ENCODE measurements at regions not wholly inside any gene's neighbourhood (a gene's known extent, or its start where the extent isn't known, plus 50 kb on each side); places are given as distances from the start of the nearest gene placed in this dataset.

DNA sequence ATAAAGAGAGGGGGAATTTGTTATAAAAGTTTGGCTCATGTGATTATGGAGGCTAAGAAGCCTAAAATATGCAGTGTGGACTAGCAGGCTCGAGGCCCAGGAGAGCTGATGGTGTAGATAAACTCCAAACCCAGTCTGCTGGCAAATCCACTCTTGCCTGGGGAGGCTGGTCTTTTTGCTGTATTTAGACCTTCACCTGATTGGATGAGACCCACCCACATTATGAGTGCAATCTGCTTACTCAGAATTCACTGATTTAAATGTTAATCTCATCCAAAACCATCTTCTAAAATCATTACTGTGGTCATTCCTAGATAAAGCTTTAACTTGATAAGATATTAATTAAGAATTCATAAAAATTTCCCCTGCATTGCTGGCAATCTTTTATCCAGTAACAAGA is 473.2 kb downstream of the TMA16 start:
- DNase-seq (ENCODE audit: low read depth), result no peak

DNA sequence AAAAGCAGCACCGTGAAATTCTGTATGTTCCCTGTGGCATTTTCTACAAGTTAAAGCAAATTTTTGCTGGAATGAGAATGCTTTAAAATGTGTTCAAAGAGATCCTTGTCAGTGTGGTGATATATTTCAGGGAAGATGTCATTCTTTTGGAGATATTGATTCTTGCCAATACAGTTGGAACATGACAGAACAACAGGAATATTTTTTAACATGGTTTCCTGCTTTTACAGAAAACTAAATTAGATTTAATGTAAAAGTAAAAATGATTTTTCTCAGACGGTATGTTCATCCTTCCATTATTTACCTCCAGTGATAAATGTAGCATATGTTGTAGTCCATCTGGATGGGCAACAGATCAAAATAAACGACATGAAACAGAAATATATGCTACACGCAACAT is 474.8 kb downstream of the TMA16 start:
- no peak for DNase-seq (ENCODE audit: low read depth)

DNA sequence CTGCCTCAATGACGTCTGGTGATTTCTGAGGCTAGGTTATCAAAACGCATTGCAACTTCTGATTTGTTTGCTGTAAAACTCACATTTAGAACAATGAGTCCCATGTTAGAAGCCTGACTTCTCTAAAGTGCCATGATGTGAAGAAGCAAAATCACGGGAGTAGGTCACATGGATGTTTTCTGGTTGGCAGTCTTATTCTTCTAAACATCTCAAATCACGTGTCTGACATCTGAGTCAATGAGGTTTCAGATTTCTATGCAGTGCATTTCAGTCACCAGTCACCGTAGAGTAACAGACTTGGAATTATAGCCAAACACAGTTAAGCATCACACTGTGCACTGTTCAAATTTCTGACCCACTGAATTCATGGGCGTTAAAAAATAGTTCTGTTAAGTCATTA is 482.1 kb downstream of the TMA16 start:
- DNase-seq (ENCODE audit: low read depth), result no peak

DNA sequence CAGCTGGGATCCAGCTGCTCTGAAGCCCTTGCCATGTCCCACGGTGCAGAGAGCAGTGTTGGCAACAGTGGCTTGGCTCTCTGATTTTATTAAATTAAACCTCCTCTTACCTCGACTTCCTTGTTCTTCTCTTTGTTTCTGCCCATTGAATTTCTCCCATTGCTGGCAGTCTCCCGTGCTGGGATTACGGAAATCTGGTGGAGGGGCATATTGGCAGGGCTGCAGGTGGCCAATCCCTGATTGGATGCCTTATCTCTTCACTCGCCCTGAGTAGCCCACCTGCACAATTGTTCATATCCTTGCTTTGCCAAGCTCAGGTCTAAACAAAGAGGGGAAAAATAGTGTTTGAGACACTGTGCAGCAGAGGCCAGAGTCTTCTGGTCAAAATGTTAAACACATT is 493.9 kb downstream of the TMA16 start:
- no peak for DNase-seq (ENCODE audit: low read depth)

DNA sequence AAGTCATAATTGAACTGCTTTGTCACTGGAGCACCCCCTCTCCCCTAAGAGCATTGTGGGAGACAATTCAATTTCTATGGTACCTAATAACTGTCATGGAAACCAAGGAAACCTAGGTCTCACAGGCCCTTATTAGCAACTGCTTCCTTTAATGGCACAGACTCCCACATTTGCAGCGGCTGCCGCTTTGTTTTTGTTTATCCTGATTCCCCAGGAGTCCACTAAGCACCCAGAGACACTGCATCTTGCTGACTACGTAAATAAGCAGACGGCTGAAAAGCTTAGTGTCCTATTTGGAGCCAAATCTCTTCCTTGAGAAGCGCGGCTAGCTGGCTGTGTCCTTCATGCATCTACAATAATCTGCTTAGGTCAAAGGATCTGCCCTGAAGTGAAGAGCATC is 494.4 kb downstream of the TMA16 start:
- no peak for DNase-seq (ENCODE audit: low read depth)

DNA sequence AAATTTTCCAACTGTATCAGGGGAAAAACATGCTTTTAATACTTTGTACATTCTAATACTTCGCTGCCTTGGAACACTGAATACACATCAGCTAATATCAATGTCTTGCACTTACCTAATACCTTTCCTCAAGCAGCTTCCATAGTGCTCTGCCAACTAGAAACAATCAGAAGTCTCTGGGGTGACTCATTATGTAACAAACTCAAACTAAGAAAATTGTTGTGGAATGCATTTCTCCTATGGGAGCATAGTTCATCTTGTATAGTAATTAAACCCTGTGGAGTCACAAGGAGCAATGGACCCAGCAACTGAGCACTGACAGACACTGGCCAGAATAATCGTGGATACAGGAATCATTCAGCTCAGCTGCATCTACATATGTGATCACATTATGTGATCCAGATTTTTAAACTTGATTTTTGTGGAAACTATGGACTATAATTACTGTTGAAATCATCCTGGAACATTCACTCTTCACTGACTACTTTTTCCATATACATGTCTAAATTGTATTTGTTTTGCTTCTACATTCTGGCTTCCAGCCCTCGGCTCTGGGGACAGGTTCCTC is 496.9 kb downstream of the TMA16 start:
- DNase-seq (ENCODE audit: low read depth), result no peak

DNA sequence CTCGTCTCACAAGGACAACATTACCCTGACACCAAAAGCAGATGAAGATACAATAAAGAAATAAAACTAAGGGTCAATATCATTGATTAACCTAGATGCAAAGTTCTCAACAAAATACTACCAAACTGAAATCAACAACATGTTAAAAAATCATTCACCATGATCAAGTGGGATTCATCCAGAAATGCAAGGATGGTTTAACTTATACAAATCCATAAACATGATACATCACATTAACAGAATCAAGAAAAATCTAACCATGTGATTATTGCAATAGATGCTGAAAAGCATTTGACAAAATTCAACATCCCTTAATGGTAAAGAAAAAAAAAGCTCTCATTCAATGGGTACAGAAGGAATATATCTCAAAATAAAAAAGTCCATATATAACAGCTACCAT is 514.9 kb downstream of the TMA16 start:
- DNase-seq (ENCODE audit: low read depth), result no peak

DNA sequence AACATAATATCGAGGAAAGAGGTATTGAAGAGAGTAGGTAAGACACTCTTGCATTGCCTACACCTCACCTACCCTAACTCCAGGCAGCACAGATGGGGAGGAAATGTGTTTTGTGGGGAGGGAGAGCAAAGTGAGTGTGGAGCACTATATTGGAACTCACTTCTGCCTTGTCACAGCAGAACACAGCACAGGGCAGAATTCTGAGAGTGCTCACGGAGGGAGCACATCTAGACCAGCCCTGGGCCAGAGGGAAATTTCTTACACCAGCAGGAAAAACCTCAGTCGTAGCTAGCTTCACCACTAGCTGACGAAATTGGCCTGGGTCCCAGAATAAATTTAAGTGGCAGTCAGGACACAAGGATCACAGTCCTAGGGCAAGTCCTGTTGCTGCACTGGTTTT is 517.3 kb downstream of the TMA16 start:
- DNase-seq (ENCODE audit: low read depth), result no peak

DNA sequence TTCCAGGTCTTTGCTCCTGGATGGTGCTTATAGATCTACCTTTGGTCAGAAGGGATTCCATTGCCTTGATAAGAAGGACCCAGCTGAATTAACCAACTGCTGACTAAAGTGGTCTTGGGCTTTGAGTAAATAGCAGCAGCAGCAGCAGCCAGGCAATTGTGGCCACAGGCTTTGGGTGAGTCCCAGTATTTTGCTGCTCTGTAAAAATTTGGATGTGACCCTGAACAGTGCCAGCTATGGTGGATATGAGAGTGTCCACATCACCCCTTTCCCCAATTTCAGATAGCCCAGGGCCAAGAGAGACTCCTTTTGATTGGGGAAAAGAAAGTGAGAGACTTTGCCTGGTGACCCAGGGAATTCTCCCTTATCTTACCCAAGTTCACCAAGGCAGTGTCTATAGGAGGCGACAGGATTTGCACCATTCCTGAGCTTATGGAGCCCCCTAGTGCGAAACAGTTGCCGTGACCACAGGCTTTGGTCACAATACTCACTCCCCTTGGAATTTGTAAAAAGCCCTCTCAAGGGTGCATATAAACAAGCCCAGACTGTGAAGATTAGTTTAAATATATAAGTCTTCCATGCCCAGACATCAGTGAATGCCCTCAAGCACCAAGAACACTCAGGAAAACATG is 518.0 kb downstream of the TMA16 start:
- no peak for DNase-seq (ENCODE audit: low read depth)

DNA sequence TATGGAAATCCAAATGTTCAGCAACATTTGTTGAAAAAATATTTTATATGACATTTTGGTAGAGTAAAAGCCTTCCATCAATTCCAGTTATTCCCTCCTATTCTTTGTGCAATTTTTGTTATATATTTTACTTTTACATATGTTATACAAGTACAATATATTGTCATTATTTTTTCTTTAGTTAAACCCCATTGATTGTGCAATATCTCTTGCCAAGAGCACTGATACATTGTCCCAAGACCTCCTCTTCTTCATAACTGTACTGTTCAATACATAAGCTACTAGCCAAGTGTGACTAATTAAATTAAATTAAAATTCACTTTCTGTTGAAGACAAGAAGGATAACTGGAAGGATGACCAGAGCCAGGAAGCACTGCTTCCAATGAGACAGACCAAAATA is 527.5 kb downstream of the TMA16 start:
- no peak for DNase-seq (ENCODE audit: low read depth)

DNA sequence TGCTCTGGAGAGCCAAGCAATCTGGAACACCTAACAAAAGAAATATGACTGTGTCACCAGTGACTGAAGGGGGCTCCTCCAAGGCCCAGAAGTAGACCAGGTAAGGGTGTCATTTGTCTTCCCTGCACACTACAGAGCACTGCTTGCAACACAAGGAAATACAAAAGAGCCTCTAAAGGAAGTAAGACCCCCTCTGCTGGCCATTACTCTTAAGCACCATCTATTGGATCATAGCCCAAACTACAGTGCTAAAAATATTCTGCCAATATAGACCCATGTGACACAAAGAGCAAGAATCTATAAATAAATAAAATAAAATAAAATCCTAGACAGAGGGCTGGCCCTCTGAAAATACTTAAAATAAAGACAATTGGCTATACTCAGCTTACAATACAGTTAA is 528.7 kb downstream of the TMA16 start:
- DNase-seq (ENCODE audit: low read depth), result no peak

DNA sequence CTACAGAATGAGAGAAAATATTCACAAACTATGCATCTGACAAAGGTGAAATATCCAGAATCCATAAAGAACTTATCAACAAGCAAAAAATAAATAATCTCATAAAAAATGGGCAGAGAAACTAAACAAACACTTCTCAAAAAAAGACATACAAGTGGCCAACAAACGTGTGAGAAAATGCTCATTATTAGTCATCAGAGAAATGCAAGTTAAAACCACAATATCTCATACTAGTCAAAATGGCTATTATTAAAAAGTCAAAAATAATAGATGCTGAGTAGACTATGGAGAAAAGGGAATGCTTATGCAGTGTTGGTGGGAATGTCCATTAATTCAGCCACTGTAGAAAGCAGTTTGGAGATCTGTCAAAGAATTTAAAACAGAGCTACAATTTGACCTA is 533.3 kb downstream of the TMA16 start:
- no peak for DNase-seq (ENCODE audit: low read depth)

DNA sequence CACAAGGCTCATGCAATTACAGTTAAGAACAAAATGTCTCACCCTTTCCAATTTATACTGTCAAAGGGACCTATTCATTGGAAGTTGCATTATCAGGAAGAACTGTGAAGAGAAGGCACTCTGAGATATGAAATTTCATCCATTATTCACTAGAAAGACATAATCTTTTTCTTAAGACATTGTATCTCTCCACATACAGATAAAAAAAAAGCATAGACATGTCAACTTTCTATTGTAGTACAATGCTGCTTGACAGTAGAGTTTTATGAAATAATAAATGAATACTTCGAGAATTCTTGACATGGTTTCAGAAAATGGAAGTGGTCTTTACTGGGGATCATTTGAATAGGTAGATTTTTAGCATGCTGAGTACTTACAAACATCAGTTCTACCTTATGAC is 545.0 kb downstream of the TMA16 start:
- no peak for DNase-seq (ENCODE audit: low read depth)

DNA sequence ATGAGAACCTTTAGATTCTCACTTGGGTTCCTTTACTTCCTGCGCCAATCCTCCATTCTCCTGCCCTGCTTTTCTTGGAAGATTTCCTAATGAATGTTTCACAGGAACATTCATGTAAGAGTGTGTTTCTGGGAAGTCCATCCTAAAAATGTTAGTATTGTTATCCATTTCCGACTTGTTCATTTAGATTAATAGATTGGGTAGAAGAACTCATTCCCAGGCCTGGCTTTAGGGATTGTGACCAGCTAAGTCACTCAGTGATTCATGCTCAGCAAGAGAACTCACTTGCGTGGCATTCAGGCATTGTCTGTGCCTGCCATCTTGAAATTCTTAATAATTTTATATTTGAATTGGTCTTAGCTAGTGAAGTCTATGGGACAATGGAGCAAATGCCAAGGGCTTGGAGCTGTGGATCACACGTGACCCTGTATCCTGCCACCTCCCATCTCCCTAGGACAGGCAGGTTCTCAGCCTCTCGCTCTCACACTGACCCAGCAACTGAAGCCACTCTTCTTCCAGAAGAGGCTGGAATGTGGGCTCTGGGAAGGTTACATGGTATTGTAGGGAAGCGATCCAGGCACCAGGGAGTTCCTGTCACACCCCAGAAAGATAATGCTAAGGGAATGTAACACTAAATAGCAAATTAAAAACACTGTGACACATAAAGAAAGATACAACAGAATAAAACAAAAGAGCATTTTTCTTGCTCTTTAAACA is 562.1 kb downstream of the TMA16 start:
- no peak for DNase-seq (ENCODE audit: low read depth)

DNA sequence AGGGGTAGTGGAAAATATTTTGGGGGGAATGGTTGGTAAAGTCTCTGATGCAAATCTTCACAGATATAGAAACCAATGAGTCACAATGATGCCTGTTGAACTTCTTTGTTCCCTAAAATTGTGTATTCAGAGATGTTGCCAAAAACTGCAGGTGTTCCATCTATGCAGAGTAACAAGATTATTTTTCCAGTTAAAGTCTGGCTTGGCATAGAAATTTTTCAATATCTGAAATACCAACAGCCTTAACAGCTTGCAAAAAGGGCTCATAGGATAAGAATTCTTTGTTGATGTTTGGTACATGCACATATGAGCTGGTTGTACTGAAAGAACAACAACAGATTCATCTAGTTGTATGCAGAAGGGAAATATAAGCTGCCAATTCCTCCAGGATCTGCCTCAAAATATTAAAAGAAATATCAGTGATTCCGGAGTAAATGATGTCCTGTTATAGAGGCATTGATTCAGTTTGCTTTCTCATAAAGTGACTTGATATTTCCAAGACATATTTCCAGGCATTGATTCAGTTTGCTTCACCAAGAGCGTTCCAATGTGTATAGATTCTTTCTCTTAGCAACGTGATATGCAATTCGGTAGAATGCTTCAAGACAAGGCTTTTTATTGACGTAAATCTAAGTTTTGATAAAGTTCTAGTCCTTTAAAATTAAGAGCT is 564.4 kb downstream of the TMA16 start:
- no peak for DNase-seq (ENCODE audit: low read depth)

DNA sequence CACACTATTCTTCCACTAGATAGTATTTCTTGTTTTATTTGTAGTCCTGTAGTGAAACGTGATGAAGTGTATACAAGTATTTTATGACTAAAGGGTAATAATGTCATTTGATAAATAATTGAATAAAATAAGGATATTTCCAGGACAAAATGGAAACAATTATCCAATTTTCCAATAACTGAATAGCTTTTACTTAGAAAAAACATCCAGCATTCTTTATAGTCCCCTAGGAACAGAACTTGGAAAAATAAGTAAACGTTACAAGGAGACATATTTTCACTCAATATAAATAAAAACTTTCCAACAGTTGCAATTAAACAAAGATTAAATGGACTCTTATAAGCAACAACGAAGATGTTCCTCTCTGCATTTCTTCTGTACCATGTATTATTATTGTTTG is 566.0 kb downstream of the TMA16 start:
- DNase-seq (ENCODE audit: low read depth), result no peak

DNA sequence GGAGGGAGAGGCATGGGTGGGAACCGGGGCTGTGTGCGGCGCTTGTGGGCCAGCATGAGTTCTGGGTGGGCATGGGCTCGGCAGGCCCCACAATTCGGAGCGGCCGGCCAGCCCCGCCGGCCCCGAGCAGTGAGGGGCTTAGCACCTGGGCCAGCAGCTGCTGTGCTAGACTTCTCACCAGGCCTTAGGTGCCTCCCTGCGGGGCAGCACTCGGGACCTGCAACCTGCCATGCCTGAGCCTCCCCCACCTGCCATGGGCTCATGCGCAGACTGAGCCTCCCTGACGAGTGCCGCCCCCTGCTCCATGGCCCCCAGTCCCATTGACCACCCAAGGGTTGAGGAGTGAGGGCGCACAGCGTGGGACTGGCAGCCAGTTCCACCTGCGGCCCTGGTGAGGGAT is 573.9 kb downstream of the TMA16 start:
- DNase-seq (ENCODE audit: low read depth), result no peak

DNA sequence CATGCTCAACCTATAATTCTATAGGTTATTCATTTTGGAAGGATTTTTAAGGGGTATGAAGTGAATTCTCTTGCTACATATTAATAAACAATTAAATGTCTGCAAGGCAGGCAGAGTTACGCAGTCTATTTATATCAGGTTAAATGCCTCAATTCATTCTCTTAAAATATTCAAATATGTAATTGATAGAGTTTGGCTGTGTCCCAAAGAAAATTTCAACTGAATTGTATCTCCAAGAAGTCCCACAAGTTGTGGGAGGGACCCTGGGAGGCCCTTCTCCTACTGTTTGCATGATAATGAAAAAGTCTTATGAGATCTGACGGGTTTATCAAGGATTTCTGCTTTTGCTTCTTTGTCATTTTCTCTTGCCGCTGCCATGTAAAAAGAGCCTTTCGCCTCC is 576.1 kb downstream of the TMA16 start:
- no peak for DNase-seq (ENCODE audit: low read depth)

DNA sequence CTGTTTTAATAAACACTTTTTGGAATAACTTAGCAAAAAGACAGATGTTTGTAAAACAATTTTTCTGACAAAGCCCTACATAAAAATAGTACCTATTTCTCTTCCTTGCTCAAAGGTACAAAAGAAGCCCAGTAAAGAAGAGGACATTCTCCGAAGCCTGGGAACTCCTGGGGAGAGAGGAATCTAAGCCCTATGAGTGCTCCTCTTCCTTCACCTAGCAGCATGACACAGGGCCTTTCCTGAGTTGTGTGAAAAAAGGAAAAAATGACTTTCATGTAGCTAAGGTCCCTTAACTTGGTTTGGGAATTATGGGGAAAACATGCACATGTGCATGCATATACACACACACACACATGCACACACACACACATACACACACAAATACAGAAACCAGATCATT is 586.9 kb downstream of the TMA16 start:
- DNase-seq (ENCODE audit: low read depth), result no peak

DNA sequence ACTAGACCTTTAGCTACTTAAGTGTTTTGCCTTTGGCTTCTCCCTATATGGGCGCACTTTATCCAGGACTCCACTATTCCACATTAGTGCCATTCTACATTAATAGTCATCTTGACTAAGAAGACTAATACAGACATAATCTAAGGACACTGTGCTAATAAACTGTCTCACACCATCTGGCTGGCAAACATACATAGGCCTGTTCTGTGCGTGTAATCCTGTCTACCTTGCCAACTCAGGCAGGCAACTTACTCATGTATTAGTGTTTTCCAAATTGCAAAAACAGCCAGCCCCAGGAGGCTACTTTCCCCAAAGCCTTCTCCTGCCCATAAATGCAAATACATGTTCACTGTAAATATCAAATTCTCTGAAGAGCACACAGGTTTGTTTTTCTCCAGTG is 587.3 kb downstream of the TMA16 start:
- no peak for DNase-seq (ENCODE audit: low read depth)

DNA sequence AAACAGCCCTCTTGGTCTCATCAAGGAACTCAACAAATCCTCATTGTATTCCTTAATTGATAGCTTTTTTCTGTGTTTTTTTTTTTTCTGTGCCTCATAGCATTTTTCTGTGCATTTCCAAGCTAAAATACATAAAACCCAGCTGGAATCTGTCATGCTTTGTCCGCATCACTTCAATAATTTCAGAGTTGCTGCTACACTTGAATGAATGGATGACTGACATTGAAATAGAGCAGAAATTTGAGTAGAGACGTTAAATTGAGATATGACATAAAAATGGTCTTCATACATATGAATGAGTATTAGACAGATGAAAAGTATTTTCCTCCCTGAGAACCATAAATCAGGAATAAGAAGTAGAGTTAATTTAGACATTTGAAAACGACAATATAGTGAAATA is 593.2 kb downstream of the TMA16 start:
- no peak for DNase-seq (ENCODE audit: low read depth)

DNA sequence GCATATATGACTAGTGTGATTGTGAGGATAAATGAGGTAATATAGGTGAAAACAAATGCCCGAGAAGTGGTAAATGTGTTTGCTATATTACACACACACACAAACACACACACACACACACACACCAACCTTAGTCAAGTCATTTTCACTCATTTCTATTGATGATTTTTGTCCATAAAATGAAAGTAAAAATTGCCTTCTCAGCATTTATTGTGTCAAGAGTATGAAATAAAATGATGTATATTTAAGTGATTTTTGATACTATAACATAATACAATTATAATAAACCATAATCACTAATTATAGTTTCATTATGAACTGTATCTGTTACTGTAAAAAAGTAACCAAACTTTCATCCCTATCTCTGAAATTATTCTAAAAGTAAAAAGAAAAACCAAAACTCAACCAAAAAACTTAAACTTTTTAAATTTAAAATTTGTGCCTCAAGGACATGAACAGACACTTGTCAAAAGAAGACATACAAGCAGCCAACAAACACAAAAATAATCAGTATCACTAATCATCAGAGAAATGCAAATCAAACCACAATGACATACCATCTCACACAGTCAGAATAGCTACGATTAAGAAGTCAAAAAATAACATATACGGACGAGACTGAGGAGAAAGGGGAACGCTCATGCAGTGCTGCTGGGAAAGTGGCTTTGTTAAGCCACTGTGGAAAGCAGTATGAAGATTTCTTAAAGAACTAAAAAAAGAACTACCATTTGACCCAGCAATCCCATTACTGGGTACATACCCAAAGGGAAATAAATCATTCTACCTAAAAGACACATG is 601.0 kb downstream of the TMA16 start:
- DNase-seq (ENCODE audit: low read depth), result no peak

Data from GM04503 (cell line).